Left lung (tissue), 4 donors: ENCODE measurements at regions not wholly inside any gene's neighbourhood (a gene's known extent, or its start where the extent isn't known, plus 50 kb on each side); places are given as distances from the start of the nearest gene placed in this dataset.
"Not testable (repeated sequence)": the region's sequence is repeated elsewhere in the genome, so short reads cannot be mapped to it uniquely, and the experiment has no call there.

ENCODE experiments used
- ATAC-seq: fragments of 200-7000 bp; cut with Tn5 transposase; one replicate; pipeline ENCODE4 v1.9.1; 2020; ENCODE audit warnings: moderate library complexity
- DNase-seq, 4 donors: peaks; one replicate each; pipeline ENCODE4 v3.0.0-alpha.2; 2013 to 2020
- H3K27ac ChIP-seq, 2 donors: fragments of 200-600 bp; sonication (generic) in 1 of 2; one replicate each; pipeline versions ENCODE4 v1.5.0 to v1.8.0; 2020 to 2021
- H3K27me3 ChIP-seq, 2 donors: fragments of 200-600 bp; sonication (generic) in 1 of 2; one replicate each; pipeline versions ENCODE4 v1.5.0 to v1.8.0; 2020 to 2021
- H3K36me3 ChIP-seq, 2 donors: fragments of 200-600 bp; sonication (generic) in 1 of 2; one replicate each; pipeline versions ENCODE4 v1.5.0 to v1.8.0; 2020 to 2021
- H3K4me1 ChIP-seq, 2 donors: fragments of 200-600 bp; one replicate each; pipeline ENCODE4 v1.8.0; 2021
- H3K4me3 ChIP-seq, 2 donors: fragments of 200-600 bp; sonication (generic) in 1 of 2; one replicate each; pipeline versions ENCODE4 v1.5.0 to v1.8.0; 2020 to 2021; ENCODE audit warnings: mild to moderate bottlenecking in 1 of 2
- H3K9me3 ChIP-seq, 2 donors: fragments of 200-600 bp; sonication (generic) in 1 of 2; one replicate each; pipeline versions ENCODE4 v1.5.0 to v1.8.0; 2020 to 2021
- CTCF ChIP-seq, 2 donors: fragments of 200-600 bp; sonication (generic) in 1 of 2; IDR thresholded peaks; one replicate each; pipeline versions ENCODE4 v1.5.0 to v1.8.0; 2021; ENCODE audit warnings: antibody characterized with exemption in 2 of 2
- intact Hi-C, 2 donors: fragments of 100-400 bp; cut with DNase I; formaldehyde crosslinking; loops; one replicate each; pipeline versions ENCODE4 v1.11.2 to v1.14.2; 2022
- donor health status: DM: no; HTN: yes; CAD: no.
- donor health status: DM: no; HTN: no; CAD: no.

- H3K36me3 ChIP-seq: no peaks in the 10 kb centered on the region
- H3K27me3 ChIP-seq: no peaks in the 10 kb centered on the region
- peaks cover 0 to 5% of the 10 kb centered on the region in 2 donors for H3K9me3 ChIP-seq
- no peak for TF ChIP-seq CTCF (IDR thresholded peaks at IDR 0.05)
- no peaks in the 10 kb centered on the region for H3K4me1 ChIP-seq
- H3K27ac ChIP-seq: no peak overlapping the region
- intact Hi-C loops: no loop called here
- ATAC-seq (no peak), DNase-seq (no peak)
- no peak overlapping the region for H3K4me3 ChIP-seq
Measured at GRCh38 chr12:22122359-22122758, 76.3 kb downstream of the CMAS start.

- H3K4me1 ChIP-seq: no peaks in the 10 kb centered on the region
- intact Hi-C loops: no loop called here
- no peaks in the 10 kb centered on the region for H3K36me3 ChIP-seq
- H3K9me3 ChIP-seq: peaks cover 0 to 5% of the 10 kb centered on the region in 2 donors
- no peak for ATAC-seq
- no peak overlapping the region for H3K27ac ChIP-seq
- no peaks in the 10 kb centered on the region for H3K27me3 ChIP-seq
- TF ChIP-seq CTCF (IDR thresholded peaks at IDR 0.05): no peak
- H3K4me3 ChIP-seq: no peak overlapping the region
- DNase-seq: no peak
Measured at GRCh38 chr12:22124987-22125386, 79.0 kb downstream of the CMAS start.

- H3K27me3 ChIP-seq, H3K36me3 ChIP-seq, DNase-seq, intact Hi-C loops, ATAC-seq, H3K4me3 ChIP-seq, H3K9me3 ChIP-seq, H3K4me1 ChIP-seq, H3K27ac ChIP-seq: not testable (repeated sequence)
Measured at GRCh38 chr12:22126101-22126500, 80.1 kb downstream of the CMAS start.

- Histone ChIP-seq H3K4me3 (no peak overlapping the region), H3K9me3 (peaks cover 0 to 5% of the 10 kb centered on the region in 2 donors), H3K27ac (no peak overlapping the region), H3K36me3 (no peaks in the 10 kb centered on the region), H3K4me1 (no peaks in the 10 kb centered on the region), H3K27me3 (no peaks in the 10 kb centered on the region)
- ATAC-seq: no peak
- no peak for TF ChIP-seq CTCF (IDR thresholded peaks at IDR 0.05)
- intact Hi-C loops: no loop called here
- DNase-seq: no peak
Measured at GRCh38 chr12:22126758-22127157, 80.7 kb downstream of the CMAS start.

GRCh38 chr12:22130671-22131070 lies 84.7 kb downstream of the CMAS start:
- Histone ChIP-seq H3K27me3 (no peaks in the 10 kb centered on the region), H3K27ac (no peak overlapping the region), H3K9me3 (peaks cover 0 to 2% of the 10 kb centered on the region in 2 donors), H3K36me3 (no peaks in the 10 kb centered on the region), H3K4me1 (no peaks in the 10 kb centered on the region), H3K4me3 (no peak overlapping the region)
- no peak for ATAC-seq
- intact Hi-C loops: no loop called here
- DNase-seq: no peak
- no peak for TF ChIP-seq CTCF (IDR thresholded peaks at IDR 0.05)

GRCh38 chr12:22136604-22137117 lies 90.6 kb downstream of the CMAS start:
- intact Hi-C loops, H3K9me3 ChIP-seq, H3K27me3 ChIP-seq, DNase-seq, H3K36me3 ChIP-seq, H3K4me3 ChIP-seq, H3K4me1 ChIP-seq, H3K27ac ChIP-seq, ATAC-seq: not testable (repeated sequence)
